Coronary artery (tissue), 2 donors: ENCODE measurements at regions not wholly inside any gene's neighbourhood (a gene's known extent, or its start where the extent isn't known, plus 50 kb on each side); places are given as distances from the start of the nearest gene placed in this dataset.

Experiments
- DNase-seq: peaks from one replicate; pipeline ENCODE4 v3.0.0-alpha.2; 2017; ENCODE audit warnings: low spot score
- H3K27ac ChIP-seq, 2 donors: fragments of 200-600 bp; sonication (generic); one replicate each; pipeline ENCODE4 v1.5.1; 2016 to 2019
- H3K4me3 ChIP-seq: fragments of 200-600 bp; sonication (generic); 2 replicates; pipeline ENCODE4 v1.5.1; 2016; ENCODE audit warnings: mild to moderate bottlenecking, moderate library complexity
- CTCF ChIP-seq: fragments of 200-600 bp; sonication (generic); IDR thresholded peaks from one replicate; pipeline ENCODE4 v1.5.1; 2019; ENCODE audit warnings: antibody characterized with exemption

- Histone ChIP-seq H3K27ac (no peak overlapping the region), H3K4me3 (no peak overlapping the region)
- no peak for TF ChIP-seq CTCF
- no peak for DNase-seq
Measured at GRCh38 chr5:179437341-179438001, 92.2 kb upstream of the ADAMTS2 start.

- DNase-seq = no peak
- no peak for TF ChIP-seq CTCF
- Histone ChIP-seq H3K4me3 (no peak overlapping the region), H3K27ac (no peak overlapping the region)
Measured at GRCh38 chr5:179436321-179437122, 91.3 kb upstream of the ADAMTS2 start.

GRCh38 chr5:179435731-179436315 lies 90.6 kb upstream of the ADAMTS2 start:
- Histone ChIP-seq H3K27ac (no peak overlapping the region), H3K4me3 (no peak overlapping the region)
- DNase-seq = no peak
- no peak for TF ChIP-seq CTCF

GRCh38 chr5:179435181-179435580 lies 89.9 kb upstream of the ADAMTS2 start:
- TF ChIP-seq CTCF = no peak
- DNase-seq = no peak
- no peak overlapping the region for H3K4me3 ChIP-seq
- no peak overlapping the region for H3K27ac ChIP-seq

- Histone ChIP-seq H3K27ac (no peak overlapping the region), H3K4me3 (no peak overlapping the region)
- no peak for TF ChIP-seq CTCF
- no peak for DNase-seq
Measured at GRCh38 chr5:179432547-179432946, 87.3 kb upstream of the ADAMTS2 start.

GRCh38 chr5:179431221-179431824 lies 86.1 kb upstream of the ADAMTS2 start:
- TF ChIP-seq CTCF = no peak
- H3K27ac ChIP-seq = no peak overlapping the region
- no peak overlapping the region for H3K4me3 ChIP-seq
- no peak for DNase-seq
